NCI-H2029 treated with DMSO at 0.1 percent for 48 hours (cell line): ENCODE measurements at regions not wholly inside any gene's neighbourhood (a gene's known extent, or its start where the extent isn't known, plus 50 kb on each side); places are given as distances from the start of the nearest gene placed in this dataset.

Experiments used
- DNase-seq: peaks from one replicate; lab custom pipeline; 2025; lab: John Stamatoyannopoulos, UW

GRCh38 chr18:27627927-27628326 is 442.8 kb upstream of the CHST9 start:
- no peak for DNase-seq

GRCh38 chr18:27621236-27621890 is 436.3 kb upstream of the CHST9 start:
- DNase-seq = no peak

- no peak for DNase-seq
Observed at GRCh38 chr18:27619906-27620305, 434.8 kb upstream of the CHST9 start.

- DNase-seq = no peak
Observed at GRCh38 chr18:27619090-27619772, 434.1 kb upstream of the CHST9 start.

DNA sequence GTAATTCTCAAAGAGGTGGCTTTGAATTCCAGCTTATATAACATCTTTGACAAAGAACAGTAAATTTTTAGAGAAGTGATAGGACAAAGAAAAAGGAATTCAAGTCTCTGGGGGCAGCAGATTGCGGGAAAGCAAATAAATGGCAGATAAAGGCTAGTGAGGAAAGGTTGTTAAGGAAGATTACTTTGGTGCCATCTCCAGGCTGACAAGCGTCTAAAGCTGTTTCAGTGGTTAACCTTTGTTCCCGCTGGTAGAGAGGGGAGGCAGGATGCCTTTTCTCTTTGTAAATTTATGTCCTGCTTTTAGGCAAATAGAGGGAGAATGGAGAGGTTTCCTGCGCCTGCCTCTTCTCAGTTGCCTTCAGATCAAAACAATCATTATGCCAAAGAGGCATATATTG is 431.2 kb upstream of the CHST9 start:
- DNase-seq = no peak

DNA sequence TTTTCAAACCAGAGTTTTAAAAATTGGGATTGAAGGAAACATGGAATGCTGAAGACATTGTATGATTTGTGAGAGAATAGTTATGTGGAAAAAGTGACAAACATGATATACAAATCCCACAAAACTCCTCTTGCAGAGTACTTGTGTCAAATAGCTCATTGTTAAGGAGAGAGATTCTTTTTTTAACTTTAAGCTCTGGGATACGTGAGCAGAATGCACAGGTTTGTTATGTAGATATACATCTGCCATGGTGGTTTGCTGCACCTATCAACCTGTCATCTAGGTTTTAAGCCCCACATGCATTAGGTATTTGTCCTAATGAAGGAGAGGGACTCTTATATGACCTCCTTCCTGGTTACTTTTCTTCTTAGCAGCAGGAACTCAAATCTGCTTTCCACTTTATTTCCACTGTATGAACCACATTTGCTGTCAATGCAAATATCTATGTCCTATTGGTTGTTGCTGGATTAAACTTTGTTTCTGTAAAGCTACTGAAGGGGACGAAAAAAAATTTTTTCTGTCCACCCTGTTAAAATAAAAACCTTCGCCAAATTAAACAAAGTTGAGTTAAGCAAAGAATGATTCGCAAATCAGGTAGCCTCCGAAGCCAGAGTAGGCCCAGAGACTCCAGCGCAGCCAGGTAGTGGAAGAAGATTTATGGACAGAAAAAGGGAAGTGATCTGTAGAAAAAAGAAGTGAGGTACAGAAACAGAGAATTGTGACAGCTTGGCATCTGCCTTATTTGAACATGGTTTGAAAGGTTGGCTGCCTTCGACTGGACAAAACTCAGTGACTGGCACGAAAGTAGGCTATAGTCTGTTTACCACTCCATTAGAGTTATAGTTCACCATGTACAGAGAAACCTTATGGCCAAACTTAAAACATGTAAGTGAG is 430.1 kb upstream of the CHST9 start:
- no peak for DNase-seq

- no peak for DNase-seq
Observed at GRCh38 chr18:27609221-27609620, 424.1 kb upstream of the CHST9 start.

DNA sequence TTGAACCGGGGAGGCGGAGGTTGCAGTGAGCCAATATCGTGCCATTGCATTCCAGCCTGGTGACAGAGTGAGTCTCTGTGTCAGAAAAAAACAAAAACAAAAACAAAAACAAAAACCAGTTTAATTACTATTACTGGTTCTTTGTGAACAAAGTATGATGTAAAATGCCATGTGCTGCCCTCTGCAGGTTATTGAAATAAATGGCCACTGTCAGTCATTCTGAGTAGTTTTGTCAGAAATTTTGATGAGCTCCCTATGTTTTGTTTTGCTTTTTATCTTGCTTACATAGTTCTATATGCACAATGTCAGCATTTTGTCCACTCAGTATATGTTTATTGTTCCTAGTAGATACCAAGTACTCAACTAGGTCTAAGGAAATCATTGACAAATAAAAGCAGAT is 423.6 kb upstream of the CHST9 start:
- no peak for DNase-seq

DNA sequence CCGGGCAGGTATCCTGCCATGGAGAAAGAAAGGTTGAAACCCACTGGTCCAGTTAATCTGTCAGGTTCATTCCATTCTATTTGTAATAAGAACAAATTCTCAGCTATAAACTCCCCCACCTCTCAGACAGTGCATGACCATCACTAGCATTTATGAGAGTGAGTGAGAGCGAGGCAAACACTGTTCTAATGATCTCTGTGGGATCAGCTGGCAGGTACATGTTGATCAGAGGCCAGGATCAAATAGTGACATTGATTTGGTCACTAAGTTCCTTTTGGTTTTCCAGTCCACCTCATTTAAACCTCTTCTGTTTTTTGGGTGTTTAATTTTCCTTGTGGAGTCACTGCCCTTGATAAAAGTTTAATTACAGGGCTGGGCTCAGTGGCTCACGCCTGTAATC is 423.1 kb upstream of the CHST9 start:
- no peak for DNase-seq

GRCh38 chr18:27606741-27607140 is 421.6 kb upstream of the CHST9 start:
- DNase-seq = no peak

- DNase-seq = peak; percentile 64
Observed at GRCh38 chr18:27605107-27605834, 420.2 kb upstream of the CHST9 start.

DNA sequence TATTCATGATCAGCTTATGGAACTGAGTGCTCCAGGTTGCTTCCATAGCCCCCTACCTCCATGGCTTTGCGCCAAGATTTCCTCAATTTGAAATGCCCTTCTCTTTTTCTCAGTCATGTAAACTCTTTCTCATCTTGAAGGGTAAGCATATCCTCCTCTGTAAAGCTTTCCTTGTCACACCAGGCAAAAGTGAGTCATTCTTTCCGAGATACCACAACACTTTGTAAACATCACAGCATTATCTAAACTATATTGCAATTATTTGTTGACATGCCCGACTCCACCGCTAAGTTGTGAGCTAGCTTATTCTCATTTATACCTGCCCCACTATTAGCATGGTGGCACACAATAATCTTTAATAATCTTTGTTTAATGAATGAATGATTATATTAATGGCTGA is 419.5 kb upstream of the CHST9 start:
- no peak for DNase-seq

DNA sequence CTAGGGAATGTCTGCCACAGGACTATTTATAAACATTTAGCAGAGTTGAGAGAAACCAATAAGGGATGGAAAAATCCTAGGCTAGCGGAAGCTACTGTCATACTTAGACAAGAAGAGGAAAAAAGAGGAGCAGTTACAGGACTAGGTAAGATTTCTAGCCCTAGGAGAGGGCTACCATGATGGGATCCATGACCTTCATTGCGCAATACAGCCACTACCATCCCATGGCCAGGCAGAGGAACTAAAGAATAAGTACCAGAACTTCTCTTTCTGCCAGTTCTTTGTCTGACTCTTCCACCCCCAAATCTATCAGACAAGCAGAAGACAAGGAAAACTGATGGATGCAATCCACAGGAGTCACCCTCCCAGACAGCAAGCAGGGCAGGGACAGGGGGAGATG is 417.0 kb upstream of the CHST9 start:
- no peak for DNase-seq

DNA sequence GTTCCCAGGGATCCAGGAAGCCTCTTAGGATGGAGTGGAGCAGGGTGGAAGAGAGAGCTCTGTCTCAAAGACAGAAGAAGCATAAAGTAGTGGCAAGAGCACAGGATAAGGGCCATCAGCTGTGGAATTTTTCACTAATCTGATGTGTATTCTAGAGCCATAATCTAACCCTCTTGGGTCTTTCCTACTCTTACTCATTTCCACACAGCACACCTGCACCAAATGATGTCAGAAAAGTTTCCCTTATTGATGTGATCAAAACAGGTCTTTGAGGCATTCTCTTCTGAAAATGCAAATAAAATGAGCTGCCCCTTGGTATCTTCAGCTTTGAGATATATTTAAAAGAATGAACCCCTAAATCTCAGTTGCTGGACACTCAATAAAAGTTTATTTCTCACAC is 415.1 kb upstream of the CHST9 start:
- DNase-seq = no peak

- peak; percentile 25 for DNase-seq
Observed at GRCh38 chr18:27599202-27599829, 414.2 kb upstream of the CHST9 start.

DNA sequence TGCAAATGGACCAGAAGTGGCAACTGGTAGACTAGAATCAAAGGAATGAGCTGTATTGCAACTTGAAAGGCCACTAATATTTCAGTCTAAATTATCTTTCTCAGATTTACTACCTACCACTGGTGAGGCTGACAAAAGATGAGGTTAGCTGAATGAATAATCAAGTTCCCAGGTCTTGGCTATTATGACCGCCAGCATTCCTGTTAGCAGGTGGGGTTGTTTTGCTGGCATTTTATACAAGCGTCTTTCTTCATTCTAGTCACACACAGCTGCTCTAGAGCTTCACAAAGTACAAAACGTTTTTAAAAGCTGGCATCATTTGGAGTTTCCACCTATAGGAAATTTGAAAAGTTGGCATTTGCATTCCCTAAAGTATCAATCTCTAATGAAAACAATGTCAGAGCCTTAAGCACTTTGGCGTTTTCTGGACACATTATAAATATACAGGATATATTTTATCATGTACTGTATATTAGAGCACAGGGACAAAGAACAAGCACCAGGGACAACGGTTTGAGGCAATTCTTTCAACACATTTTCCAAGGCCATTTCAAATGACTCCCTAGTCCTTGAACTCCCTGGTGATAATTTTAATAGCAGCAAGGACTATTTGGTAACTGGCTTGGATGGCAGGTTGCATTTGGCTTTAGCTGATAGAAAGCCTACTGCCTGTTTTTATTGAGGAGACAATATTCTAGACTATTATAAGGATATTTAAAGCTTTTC is 410.2 kb upstream of the CHST9 start:
- DNase-seq = no peak

DNA sequence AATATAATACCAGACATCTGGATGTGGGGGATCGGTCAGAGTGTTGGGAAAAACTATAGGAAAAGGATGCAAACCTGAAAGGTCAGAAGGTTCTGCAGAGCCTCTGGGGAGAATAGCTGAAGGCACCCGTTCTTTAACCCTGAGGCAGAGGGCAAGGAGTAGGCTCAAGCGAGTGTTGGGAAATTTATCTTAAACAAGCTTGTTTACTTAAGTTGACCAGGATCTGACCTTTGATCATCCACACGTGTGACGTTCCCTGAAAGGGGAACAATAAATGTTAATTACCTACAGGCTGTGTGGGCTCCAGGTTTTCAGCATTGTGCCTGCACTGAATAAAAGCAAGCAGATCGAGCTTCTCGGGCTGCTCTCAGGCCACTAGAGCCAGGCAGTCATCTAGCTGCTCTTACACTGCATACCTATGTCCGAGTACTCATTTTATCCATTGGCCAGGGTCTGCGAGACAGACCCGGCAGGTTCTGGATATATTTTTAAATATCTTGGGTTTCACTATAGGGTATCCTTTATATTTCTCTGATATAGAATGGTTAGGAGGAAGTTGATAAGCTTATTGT is 400.6 kb upstream of the CHST9 start:
- DNase-seq = no peak

GRCh38 chr18:27583466-27583865 is 398.4 kb upstream of the CHST9 start:
- no peak for DNase-seq

- DNase-seq = no peak
Observed at GRCh38 chr18:27582760-27583412, 397.8 kb upstream of the CHST9 start.

GRCh38 chr18:27581296-27581904 is 396.3 kb upstream of the CHST9 start:
- no peak for DNase-seq
